COLO829 (cell line): ENCODE measurements at regions not wholly inside any gene's neighbourhood (a gene's known extent, or its start where the extent isn't known, plus 50 kb on each side); places are given as distances from the start of the nearest gene placed in this dataset.
"Not testable (repeated sequence)": the region's sequence is repeated elsewhere in the genome, so short reads cannot be mapped to it uniquely, and the experiment has no call there.

Experiments used
- DNase-seq: peaks from one replicate; pipeline ENCODE4 v3.0.0; 2012; ENCODE audit warnings: low spot score

DNA sequence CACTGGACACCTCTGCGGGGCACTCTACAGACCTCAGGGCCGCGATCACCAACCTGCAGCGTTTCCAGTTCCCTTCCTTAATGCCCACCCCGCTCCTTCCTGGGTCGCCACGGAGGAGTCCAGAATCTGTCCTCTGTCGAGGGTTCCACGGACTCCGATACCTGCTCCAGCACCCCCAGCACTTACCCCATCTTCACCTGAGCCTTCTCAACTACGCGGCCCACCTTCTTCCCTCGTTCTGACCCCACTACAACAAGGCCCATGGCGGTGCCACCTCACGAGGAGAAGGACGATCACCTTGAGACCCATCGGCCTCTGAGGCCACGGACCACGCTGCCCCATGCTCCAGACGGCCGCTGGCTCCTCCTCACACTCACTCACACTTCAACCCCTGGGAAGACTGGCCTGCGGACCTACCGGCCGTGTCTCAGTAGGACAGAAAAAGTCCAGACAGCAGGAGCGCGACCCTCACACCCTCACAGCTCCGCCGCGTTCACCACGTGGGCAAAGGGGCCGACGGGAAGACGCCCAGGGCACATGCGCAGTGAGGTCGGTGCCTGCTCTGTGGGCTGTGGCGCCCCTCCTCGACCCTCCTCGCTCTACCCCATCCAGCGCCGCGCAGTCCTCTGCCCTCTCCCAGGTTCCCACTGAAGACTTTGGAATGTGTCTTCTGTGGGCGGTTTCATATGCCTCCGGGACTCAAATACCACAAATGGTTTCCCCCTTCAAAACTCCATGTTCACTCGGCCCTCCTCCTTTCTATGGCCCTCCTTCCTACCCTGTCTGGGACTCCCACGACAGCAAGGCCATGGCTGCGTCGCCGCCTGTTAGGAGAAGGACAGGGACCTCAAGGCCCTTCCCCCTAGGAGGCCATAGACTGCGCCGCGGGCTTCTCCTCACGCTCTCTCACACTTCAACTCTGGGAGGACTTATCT, 193.9 kb upstream of the PHF14 start:
- DNase-seq: no peak

- no peak for DNase-seq
These were observed 193.3 kb upstream of the PHF14 start for GRCh38 chr7:10780400-10780747.

DNA sequence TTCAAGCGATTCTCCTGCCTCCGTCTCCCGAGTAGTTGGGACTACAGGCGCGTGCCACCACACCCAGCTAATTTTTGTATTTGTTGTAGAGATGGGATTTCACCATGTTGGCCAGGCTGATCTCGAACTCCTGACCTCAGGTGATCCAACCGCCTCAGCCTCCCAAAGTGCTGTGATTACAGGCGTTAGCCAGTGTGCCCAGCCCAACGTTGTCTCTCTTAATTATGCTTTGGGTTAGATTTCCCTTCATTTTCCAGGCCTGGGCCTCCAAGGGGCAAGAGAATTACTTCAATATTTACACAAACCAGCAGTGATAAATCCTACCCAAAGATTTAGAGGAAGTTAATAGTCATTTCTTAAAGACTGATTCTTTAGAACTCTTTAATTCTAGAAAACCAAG, 186.7 kb upstream of the PHF14 start:
- not testable (repeated sequence) for DNase-seq

DNA sequence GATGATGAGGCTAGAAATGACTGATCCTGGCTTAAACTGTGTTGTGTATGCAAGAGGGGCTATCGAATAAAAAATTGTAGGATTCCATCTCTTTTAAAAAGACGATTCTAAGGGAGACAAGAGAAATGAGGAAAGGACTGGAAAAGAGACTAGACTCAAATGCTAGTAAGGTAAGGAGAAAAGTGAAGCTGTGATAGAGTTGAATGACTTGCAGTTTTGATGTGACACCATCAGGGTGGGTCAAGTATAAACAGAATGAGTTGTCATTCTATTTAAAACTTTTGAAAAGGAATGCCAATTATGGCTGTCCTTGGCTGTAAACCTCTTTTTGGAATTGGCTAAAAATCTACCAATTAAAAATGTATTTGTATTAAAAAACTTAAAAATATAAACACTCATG, 184.5 kb upstream of the PHF14 start:
- no peak for DNase-seq

- no peak for DNase-seq
These were observed 182.8 kb upstream of the PHF14 start for GRCh38 chr7:10790910-10791309.

DNA sequence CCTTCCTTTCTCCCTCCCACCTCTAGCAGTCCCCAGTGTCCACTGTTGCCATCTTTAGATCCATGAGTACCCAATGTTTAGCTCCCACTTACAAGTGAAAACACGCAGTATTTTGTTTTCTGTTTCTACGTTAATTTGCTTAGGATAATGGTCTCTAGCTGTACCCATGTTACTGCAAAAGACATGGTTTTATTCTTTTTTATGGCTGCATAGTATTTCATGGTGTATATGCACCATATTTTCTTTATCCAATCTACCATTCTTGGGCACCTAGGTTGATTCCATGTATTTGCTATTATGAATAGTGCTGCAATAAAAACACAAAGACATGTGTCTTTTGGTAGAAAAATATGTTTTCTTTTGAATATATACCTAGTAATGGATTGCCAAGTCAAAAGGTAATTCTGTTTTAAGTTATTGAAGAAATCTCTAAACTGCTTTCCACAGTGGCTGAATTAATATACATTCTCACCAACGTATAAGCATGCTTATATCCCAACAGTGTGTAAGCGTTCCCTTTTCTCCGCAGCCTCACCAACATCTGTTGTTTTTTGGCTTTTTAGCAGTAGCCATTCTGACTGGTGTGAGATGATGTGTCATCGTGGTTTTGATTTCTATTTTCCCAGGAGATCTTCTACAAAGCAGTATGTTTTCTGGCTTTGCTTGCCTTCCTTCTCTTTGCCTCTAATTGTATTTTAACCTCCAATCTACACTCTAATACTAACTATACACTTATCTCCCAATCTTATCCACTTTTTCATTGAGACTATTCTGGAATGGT, 179.5 kb upstream of the PHF14 start:
- DNase-seq: no peak

DNA sequence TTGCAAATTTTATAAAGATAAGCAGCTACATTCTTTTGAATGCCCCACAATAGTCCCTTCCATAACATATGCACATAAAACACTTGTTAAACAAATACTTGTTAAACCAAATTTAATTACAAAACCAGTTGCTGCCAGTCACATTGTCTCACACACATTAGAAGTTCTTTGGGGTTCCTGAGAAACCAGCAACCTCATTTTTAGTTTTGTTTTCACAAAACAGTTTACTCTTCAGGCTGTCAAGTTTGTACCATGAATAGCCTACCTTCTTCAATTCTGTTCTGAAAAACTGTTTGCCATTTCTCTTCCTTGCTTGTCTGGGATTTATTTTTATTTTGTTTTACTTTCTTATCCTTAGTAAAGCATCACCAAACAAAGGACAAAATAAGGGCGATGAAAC, 176.5 kb upstream of the PHF14 start:
- DNase-seq: no peak

DNA sequence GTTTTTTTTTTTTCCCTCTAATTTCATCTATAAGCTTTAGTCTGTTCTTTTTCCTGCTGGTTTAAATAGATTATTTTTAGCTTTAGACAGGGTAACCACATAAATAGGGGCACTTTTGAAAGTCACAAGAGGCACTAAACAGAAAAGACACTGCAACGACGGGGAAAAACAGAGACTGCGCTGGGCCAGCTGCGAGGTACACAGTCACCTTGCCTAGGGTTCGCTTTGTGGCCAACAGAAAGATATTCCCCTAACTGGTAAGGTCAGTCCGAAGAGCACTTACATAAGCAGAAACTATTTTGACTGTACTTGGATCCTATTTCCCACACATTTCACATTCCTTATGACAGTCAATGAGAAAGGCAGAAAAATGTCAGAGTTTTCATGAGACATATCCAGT, 175.6 kb upstream of the PHF14 start:
- DNase-seq: no peak

- DNase-seq: no peak
These were observed 174.2 kb upstream of the PHF14 start for GRCh38 chr7:10799475-10799874.

DNA sequence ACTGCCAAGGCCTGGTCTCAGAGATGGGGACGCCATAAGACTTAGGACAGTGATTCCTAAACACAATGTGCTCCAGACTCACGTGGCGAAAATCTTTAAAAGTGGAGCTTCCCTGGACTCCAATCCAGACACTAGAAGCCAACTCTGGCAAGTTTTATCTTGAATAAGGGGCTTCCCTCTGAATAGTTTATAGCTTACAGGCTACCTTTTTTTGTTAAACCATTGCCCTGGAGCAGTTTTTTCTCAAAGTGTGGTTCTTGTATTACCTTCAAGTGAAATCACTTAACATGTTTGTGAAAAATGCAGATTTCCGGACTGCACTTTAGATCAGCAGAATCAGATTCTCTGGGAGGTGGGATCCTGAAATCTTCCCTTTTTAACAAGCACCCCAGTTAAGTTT, 171.7 kb upstream of the PHF14 start:
- DNase-seq: no peak

DNA sequence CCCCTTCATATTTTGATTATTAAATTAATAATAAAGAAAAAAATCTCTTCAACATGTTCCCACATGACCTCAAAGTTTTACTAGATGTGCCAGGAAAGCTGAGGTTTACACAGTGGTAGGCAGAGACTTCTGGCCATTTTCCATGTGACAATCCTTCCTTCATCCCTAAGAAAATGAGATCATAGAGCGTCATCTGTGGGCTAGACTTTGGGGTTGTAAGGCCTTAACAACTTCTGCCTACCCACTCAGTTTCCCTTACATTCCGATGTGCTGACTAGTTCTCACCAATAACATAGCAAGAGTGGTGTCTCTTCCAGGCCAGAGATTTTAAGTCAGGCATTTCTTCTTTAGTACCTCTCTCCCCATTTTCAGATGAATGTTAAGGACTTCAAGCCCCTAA, 171.1 kb upstream of the PHF14 start:
- peak; percentile 43 for DNase-seq

DNA sequence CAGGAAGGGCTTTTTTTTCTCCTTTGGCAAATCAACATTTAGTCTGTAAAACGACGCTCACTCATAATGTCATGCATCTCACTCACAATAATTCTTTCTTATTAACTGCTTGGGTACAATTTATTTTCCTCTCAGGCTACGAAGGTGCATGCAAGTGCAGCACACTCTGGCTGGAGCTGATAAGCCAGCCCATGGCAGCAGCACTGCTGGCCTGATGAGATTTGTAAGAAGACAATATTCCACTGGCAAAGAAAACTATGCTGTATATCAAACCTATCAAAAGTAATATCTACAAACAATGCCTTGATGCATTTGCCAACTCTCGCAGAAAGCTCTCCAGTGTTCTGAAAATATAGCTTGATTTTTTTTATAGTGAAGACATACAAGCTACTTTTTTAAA, 170.0 kb upstream of the PHF14 start:
- DNase-seq: no peak

GRCh38 chr7:10804770-10805169, 168.9 kb upstream of the PHF14 start:
- no peak for DNase-seq

- DNase-seq: peak; percentile 6
These were observed 158.1 kb upstream of the PHF14 start for GRCh38 chr7:10815546-10815945.

DNA sequence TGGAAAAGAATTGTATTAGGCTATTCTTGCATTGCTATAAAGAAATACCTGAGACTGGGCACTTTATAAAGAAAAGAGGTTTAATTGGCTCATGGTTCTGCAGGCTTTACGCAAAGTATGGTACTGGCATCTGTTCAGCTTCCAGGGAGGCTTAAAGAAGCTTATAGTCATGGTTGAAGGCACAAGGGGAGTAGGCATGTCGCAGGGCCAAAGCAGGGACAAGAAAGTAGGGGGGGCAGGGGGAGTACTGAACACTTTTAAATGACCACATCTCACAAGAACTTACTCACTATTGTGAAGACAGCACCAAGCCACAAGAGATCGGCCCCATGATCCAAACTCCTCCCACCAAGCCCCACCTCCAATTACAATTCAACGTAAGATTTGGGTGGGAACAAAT, 152.5 kb upstream of the PHF14 start:
- no peak for DNase-seq

GRCh38 chr7:10824154-10824553, 149.5 kb upstream of the PHF14 start:
- DNase-seq: no peak

DNA sequence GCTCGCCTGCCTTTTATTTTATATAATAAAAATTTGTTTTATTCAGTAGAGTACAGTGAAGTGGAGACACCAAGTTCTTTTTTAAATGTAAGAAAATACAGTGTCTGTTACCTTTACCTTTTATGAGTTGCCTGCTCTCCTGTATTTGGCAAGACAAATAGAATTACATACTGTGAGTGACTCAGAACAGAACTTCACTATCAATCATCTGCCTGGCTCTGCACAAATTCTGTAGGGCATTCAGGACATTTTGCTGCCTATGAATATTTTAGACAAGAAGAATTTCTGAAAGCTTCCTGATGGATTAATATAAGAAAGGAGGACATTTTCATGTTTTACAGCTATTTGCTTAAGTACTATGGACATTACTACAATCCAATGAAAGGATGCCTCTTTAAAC, 135.4 kb upstream of the PHF14 start:
- no peak for DNase-seq

DNA sequence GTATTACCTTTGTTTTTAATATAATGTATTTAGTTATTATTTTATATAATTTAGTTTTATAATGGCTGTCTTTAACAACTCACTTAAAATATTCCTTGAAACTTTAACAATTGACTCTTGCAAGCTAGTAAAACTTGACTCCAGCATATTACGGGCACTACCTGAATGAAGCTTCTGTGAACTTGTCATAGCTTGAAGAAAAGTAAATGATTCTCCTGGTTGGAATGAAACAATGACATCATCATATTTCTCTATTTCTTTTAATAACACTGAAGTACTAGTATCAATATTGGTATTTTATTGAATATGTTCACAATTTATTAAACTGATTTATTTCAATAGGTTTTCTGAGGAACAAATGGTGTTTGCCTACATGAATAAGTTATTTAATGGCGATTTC, 128.4 kb upstream of the PHF14 start:
- no peak for DNase-seq

- no peak for DNase-seq
These were observed 118.1 kb upstream of the PHF14 start for GRCh38 chr7:10855583-10855982.

- no peak for DNase-seq
These were observed 113.2 kb upstream of the PHF14 start for GRCh38 chr7:10860516-10860915.

- no peak for DNase-seq
These were observed 110.2 kb upstream of the PHF14 start for GRCh38 chr7:10863476-10863875.

DNA sequence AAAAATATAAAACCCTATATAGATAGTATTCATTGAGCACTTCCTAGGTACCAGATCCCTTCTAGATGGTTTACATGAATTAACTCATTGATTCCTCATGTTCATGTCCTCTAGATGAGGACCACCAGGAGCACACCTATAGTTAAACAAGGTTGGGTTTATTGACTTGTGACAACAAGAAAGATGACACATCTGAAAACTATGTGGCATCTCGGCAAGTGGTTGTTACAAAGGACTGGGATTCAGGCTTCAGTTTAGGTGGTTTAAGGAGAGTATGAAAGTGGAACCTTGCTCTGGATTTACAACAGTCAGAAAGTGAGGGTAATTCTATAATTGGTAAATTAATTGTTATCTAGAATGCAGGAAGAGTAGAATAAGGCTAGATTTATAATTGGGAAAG, 99.0 kb upstream of the PHF14 start:
- DNase-seq: no peak

GRCh38 chr7:10875080-10875479, 98.6 kb upstream of the PHF14 start:
- DNase-seq: no peak

- DNase-seq: no peak
These were observed 84.8 kb upstream of the PHF14 start for GRCh38 chr7:10888861-10889260.
